Activated CD4-positive, alpha-beta T cell treated with anti-CD3 and anti-CD28 coated beads, Interleukin-2, amount 50 U/mL, for 4 hours (primary cell): ENCODE measurements at regions not wholly inside any gene's neighbourhood (a gene's known extent, or its start where the extent isn't known, plus 50 kb on each side); places are given as distances from the start of the nearest gene placed in this dataset.

Experiments
- DNase-seq, 2 experiments: peaks; one replicate each; pipeline ENCODE4 v3.0.0-alpha.2; 2020

- DNase-seq, result no peak
Observed at GRCh38 chr14:50040895-50041465, 75.4 kb downstream of the VCPKMT start.

GRCh38 chr14:50041980-50042379 is 74.4 kb downstream of the VCPKMT start:
- DNase-seq, result no peak

GRCh38 chr14:50044042-50044651 is 72.2 kb downstream of the VCPKMT start:
- no peak for DNase-seq

- peak; percentile 48 to 49 for DNase-seq
Observed at GRCh38 chr14:50045039-50045711, 71.2 kb downstream of the VCPKMT start.

- no peak for DNase-seq
Observed at GRCh38 chr14:50045837-50046236, 70.5 kb downstream of the VCPKMT start.

GRCh38 chr14:50047274-50047676 is 69.1 kb downstream of the VCPKMT start:
- DNase-seq, result no peak

GRCh38 chr14:50049093-50049492 is 67.3 kb downstream of the VCPKMT start:
- DNase-seq, result no peak

- DNase-seq, result no peak
Observed at GRCh38 chr14:50049703-50050570, 66.4 kb downstream of the VCPKMT start.

- no peak for DNase-seq
Observed at GRCh38 chr14:50051106-50051505, 65.3 kb downstream of the VCPKMT start.

- no peak for DNase-seq
Observed at GRCh38 chr14:50051706-50052105, 64.7 kb downstream of the VCPKMT start.

- DNase-seq, result no peak
Observed at GRCh38 chr14:50052517-50052916, 63.9 kb downstream of the VCPKMT start.

- no peak for DNase-seq
Observed at GRCh38 chr14:50053935-50054334, 62.4 kb downstream of the VCPKMT start.

GRCh38 chr14:50055461-50056228 is 60.7 kb downstream of the VCPKMT start:
- DNase-seq, result no peak

- DNase-seq, result no peak
Observed at GRCh38 chr14:50056435-50056834, 59.9 kb downstream of the VCPKMT start.

GRCh38 chr14:50057331-50057730 is 59.0 kb downstream of the VCPKMT start:
- no peak for DNase-seq

GRCh38 chr14:50058113-50058512 is 58.3 kb downstream of the VCPKMT start:
- DNase-seq, result no peak
